UCSD-AML1 (cell line): ENCODE measurements at regions not wholly inside any gene's neighbourhood (a gene's known extent, or its start where the extent isn't known, plus 50 kb on each side); places are given as distances from the start of the nearest gene placed in this dataset.
"Not testable (repeated sequence)": the region's sequence is repeated elsewhere in the genome, so short reads cannot be mapped to it uniquely, and the experiment has no call there.

Experiments
- DNase-seq: peaks from one replicate; lab custom pipeline; 2025; ENCODE audit not compliant: unreplicated experiment; lab: John Stamatoyannopoulos, UW

DNA sequence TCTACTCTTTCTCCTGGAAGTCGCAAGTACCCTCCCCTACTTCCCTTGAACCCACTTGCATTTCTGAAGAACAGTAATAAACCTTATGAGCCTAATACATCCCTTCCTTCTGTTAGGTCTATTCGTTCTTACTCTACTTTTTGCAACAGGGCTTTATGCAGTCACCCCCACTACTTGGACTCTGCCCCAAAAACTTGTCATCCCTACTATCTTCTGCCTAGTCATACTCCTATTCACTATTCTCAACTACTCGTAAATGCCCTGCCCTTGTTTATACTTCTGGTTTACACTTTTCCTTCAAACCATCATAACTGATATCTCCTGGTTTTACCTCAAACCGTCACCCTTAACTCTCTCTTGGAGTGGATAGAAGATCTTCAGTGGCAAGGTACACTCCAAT is 55.2 kb upstream of the SLIT2 start:
- no peak for DNase-seq

DNA sequence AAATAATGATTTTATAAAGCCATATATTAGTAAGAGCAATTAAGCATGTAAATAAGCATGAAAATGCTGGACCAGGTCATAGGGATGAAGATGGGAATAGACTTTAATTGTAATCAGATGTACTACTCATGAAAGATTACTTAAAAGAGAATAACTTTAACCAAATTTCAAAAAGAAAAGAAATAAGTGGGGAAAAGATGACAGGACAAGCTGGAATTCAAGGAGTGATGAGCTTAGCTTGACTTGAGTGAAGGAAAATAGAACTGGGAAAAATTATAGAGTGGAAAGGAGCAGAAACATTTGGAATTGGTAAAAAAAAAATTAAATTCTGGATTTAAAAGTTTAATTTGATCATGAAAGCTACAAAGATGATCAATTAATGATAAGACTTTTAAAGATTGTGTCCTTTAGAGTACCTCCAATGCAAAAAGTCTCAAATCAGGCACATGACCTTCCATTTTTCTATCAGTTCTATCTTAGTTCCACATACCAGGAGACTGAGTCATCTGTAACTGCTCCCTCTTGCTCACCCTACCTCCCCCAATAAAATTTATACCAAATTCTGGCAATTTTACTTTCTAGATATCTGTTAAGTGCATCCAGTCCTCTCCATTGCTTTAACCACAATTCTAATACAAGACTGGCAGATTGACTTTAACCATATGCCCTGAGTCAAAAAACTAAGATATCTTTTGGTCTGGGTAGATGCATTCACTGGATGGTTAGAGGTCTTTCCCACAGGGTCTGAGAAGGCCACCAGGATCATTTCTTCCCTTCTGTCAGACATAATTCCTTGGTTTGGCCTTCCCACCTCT is 56.4 kb upstream of the SLIT2 start:
- DNase-seq: no peak

DNA sequence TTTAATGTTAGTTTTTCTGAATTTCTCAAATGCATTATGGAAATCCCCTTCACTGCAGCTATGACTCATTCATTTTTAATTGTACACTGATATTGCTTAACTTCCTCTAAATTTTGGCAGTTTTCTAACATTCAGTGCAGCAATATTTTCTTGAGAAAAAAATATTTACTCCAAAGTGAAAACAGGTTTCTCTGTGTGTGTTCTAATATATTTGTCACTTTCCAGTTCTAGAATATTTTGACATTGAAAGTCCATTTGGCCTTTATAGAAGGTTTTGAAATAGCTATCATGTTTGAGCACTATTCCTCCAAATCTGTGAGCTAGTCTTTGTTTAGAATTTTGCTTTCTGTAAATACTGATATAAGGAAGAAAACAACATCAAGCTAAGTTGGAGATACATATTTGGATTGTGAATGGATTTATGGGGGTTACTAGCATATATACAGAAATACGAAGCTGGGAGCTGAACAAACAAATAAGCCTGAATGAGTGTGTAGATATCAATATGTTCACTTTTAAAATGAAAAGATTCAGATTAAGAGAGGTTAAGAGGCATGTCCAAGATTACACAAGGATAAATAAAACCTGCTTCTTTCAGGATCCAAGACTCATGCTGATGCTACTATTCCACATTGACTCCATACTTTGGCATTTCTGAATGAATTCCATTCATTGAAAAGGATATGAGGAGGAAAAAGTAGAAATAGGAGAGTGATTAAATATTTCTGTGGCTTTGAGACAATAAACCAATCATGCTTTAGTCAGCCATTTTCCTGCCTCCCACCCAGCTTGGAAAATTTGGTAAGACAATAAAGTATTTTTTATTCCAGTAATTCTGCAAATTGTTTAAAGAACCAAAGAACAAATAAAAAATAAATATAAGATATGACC is 57.3 kb upstream of the SLIT2 start:
- DNase-seq: no peak

DNA sequence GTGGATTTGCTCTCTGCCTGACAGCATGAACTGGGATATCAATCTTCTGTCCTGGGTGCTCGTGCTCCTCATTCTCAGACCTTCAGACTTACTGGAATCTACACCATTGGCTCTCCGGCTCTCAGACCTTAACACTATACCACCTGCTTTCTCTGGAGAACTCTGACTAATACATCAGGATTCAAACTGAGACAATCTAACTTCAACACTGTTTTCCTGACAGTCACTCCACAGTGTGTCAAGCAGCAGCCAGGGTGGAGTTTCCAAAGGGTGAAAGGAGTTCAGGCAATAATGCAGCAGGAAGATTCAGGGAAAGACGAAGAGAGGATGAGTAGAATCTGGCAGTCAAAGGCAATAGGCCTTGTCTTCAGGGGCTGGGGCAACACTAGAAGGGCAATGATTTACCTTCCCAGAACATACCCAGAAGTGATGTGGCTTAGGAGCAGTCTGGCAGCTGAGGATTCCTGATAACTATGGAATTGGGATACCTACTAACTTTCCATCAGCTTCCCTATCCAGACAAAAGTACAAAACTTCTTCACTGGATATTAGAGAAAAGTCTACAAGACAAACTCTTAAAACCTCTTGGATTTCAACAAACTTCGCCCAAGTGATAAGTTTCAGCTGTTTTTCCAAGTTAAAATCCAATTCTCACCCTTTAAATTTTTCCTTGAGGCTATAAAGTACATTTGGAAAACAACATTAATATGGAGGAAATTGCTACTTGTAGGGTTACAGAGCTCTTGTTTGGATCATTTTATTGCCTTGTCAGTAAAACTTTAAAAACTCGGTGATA is 58.4 kb upstream of the SLIT2 start:
- no peak for DNase-seq

DNA sequence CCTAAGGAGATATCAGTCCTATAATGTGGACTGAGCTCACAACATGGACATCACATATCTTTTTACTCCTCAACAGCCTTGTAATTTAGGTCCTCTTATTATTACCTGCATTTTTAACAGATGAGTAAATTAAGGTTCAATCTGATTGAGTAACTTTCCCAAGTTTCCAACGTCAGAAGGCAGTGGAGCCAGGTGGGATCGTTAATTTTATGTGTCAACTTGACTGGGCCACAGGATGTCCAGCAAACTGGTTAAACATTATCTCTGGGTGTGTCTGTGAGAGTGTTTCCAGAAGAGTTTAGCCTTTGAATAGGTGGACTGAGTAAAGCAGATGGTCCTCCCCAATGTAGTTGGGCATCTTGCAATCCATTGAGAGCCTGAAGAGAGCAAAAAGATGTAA is 59.0 kb upstream of the SLIT2 start:
- DNase-seq: no peak

DNA sequence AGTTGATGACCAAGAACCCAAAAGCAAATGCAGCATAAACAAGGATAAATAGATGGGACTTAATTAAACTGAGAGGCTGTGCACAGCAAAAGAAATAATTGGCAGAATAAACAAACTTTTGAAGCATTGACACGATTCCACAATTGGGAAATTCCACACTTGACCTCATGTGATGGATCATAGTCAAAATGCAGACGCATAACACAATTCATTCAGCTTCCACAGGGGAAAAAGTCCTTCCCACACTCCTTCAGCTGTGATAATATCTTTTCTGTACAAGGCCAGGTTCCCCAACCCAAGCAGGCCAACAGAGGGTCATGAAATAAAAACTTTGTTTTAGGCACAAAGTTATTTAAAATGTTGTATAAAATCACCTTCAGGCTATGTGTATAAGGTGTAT is 66.6 kb upstream of the SLIT2 start:
- DNase-seq: no peak

DNA sequence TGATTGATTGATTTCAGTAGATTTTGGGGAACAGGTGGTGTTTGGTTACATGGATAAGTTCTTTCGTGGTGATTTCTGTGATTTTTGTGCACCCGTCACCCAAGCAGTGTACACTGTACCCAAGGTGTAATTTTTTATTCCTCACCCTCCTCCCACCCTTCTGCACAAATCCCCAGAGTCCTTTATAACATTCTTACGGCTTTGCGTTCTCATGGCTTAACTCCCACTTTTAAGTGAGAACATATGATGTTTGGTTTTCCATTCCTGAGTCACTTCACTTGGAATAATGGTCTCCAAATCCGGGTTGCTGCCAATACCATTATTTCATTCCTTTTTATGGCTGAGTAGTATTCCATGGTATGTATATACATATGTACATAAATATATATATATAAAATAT is 68.6 kb upstream of the SLIT2 start:
- not testable (repeated sequence) for DNase-seq

DNA sequence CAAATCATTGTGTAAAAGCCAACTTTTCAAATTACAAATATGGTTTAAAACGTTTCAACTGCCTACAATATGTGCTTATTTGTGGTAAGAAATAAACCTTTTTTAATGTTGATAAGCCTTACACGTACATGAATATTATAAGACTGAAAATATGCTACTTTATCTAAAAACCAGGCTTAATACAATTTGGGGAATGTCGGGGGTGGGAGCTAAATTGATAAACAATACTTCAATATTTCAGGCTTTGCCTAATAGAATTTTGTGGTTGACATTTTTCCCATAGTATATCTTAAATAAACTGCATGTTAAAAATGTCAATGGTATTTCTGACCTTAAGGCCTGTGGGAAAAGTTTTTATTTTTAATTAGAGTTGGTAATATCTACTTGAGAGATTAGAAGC is 69.8 kb upstream of the SLIT2 start:
- no peak for DNase-seq

DNA sequence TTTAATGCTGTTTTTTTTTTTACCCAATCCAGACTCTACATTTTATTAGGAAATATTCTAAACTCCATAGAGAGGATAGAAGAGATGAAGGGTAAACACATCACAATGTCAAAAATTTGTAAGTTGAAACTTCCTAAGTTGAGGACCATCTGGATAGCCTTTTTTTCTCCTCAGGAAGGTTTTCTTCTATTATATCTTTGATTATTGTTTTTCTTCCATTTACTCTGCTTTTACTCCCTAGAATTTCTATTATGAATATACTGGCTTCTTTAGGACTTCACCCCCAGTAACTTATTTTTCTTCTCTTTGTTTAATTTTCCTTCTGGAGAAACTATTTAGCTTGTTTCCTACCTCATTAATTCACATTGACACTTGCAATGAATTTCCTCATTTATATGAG is 71.2 kb upstream of the SLIT2 start:
- DNase-seq: no peak

DNA sequence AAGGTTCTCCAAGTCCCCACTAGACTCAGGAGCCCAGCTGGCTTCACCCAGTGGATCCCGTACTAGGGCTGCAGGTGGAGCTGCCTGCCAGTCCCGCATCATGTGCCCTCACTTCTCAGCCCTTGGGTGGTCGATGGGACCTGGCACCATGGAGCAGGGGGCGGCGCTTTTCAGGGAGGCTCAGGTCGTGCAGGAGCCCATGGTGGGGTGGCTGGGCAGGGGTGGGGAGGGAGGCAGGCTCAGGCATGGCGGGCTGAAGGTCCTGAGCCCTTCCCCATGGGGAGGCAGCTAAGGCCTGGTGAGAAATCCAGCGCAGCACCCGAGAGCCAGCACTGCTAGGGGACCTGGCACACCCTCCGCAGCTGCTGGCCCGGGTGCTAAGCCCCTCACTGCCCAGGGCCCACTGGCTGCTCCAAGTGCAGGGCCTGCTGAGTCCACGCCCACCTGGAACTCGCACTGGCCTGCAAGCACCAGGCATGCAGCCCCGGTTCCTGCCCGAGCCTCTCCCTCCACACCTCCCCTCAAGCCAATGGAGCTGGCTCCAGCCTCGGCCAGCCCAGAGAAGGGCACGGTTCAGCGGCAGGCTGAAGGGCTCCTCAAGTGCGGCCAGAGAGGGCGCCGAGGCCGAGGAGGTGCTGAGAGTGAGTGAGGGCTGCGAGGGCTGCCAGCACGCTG is 72.7 kb upstream of the SLIT2 start:
- DNase-seq: no peak

DNA sequence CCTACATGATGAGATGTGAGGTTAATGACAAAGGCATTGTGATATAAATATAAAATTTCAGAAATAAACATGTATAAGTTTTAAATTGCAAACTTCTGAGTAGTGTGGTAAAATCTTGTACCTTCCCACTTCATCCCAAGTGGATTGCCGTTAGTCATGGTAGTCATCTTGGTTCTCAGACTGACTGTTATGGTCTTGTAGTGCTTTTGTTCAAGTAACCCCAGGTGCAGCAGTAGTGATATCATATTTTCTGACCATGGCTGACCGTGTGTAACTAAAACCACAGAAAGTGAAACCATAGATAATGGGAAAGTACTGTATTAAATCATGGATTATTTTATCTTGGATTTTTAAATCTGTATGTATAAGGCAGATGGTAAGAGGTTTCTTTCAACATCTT is 74.8 kb upstream of the SLIT2 start:
- no peak for DNase-seq

DNA sequence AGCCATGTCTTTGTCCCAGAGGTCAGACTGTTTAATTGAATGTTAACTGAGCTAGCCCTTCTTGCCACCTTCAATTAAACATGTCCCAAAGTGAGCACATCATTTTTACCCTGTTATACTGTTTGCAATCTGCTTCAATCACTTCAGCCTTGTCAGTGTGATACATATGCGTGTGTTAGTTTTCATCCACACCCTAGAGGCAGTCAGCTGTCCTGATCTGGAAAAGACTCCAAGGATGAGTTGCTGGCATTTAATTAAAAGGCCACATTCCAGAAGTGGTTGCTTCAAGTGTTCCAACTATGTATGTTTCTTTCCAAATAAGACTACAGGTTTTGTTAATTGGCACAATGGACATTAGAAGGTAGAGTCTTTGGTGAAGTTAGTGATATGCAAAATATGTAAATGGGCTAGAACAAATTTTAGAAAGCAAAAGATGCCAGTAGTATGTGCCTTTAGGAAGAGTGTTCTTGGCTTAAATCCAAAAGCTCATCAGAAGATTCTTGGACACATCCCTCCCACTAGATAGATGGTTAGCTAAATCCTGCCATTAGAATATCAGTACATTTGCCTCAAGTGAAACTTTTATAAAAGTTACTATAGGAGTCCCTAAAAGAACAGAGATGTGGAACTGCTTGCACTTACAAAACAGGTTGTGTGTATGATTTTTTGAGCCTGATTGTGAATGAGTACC is 79.5 kb upstream of the SLIT2 start:
- no peak for DNase-seq

DNA sequence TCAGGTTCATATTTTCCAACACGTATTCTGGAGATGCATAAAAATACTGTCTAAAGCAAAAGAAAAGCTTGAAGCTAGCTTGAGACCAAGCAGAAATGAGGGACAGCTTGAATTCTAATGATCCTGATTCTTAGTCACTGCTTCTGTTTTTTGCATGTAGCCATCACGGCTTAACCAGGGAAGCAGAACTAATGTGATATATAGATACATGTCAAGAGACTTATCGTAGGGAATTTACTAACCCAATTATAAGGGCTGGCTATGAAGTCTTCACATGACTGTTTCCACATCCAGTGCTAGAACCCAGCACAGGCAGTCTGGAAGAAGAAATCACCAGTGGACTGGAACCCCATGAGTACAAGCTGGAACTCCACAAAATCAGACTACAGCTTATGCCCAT is 85.2 kb upstream of the SLIT2 start:
- no peak for DNase-seq

DNA sequence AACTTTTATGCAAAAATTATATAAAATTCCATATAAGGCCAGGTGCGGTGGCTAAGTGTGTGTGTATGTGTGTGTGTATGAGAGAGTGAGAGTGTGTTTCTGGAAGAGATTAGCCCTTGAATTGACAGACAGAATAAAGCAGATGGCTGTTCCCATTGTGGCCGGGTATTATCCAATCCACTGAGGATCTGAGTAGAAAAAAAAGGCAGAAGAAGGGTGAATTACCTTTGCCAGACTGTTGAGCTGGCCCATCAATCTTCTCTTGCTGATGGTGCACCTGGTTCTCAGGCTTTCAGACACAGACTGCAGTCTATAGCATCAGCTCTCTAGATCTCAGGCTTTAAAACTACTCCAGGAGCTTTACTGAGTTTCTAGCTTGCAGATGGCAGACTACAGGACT is 92.2 kb upstream of the SLIT2 start:
- DNase-seq: no peak

DNA sequence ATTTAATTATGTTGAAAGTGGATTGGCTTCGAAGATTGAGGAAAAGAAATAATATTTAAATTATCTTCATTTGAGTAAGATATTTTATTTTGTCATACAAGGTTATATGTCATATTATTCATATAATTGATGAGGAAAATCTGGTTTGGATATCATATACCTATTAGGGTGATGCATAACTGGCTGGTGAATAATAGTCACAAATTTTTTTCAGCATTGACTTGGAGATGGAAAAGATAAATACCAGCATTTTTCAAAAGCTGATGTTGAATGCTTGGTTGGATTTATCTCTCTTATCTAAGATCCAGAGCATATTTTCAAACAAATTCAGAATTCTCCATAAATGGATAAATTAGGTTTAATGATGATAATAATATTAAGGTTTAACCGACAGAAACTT is 93.5 kb upstream of the SLIT2 start:
- DNase-seq: no peak

DNA sequence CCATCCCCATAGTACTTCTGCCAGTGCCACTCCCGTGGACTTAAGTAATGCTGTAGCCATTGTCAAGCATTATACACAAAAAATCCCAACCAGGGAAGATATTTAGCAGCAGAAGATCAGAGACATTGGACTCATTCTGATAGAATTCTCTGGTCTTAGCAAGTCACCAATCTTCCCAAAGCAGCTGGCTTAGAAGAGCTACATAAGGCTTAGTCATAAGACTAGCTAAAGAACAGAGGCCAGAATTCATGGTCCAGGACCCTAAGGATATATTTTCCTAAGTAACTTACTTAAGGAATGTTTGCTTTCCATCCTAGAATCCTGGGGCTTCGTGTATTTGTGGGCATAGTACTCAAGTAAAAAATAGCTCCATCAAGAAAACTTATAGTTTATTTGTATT is 100.3 kb upstream of the SLIT2 start:
- DNase-seq: no peak

DNA sequence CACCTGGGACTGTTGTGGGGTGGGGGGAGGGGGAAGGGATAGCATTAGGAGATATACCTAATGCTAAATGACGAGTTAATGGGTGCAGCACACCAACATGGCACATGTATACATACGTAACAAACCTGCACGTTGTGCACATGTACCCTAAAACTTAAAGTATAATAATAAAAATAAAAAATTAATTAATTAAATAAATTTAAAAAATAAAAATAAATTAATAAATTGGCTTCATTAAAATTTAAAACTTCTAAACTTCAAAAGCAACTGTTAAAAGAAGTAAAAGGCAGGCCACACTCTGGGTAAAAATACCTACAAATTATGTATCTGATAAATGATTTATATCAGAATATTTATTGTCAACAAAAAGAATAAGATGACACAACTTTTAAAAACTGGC is 102.6 kb upstream of the SLIT2 start:
- DNase-seq: not testable (repeated sequence)

DNA sequence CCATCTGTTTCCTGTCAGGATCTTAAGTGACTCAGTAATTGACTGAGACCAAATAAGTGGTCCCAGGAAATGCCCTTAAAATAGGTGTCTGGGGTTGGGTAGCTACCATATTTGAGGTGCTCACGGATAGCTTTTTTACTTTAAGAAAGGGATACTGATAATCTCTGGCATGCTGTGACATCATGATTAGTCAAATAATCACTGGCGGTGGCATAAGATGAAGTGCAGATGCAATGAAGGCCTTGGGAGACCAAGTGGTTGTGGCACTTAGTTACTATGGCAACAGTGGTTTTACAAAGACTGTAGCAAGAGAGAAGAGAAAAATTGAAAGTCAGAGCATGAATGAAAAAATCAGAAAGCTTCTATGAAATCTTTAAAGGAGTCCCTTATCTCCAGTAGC is 114.5 kb upstream of the SLIT2 start:
- DNase-seq: no peak

DNA sequence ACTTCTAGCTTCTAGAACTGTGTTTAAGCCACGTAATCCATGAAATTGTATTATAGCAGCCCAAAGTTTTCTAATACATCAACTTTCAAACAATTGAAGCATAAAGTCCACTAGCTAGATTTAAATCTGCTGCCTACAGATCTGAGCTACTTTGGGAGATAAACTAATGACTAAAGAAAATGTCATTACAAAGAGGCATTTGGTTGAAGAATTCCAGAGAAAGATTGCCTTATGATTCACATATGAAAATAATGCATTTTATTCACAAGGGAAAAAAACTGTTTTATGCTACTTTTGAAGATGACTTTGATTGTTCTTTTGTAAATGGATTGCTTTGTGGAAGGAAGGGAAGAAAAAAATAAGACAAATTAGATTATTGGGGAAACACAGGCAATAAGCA is 124.1 kb upstream of the SLIT2 start:
- DNase-seq: no peak

DNA sequence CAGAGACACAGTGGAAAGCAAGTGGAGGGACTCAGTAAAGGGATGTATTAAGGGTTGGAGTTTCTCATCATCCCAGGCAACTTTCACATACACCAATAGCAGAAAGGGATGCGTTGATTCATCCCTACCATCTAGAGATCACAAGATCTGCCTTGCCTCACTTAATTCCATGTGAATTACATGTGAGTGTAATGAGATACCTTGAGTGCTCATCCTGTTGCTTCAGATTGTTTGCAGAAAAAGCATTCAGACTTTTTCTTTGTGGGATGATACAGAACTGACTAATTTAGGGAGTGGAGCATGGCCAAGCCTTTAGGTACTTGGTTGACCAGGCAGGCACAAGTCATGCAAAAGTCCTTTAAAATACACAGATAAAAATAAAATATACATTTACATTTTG is 124.8 kb upstream of the SLIT2 start:
- DNase-seq: no peak
